ENCODE measurements at regions not wholly inside any gene's neighbourhood (a gene's known extent, or its start where the extent isn't known, plus 50 kb on each side); places are given as distances from the start of the nearest gene placed in this dataset.

- Histone ChIP-seq H3K4me1 (ENCODE audit: control insufficient read depth, extremely low read depth, insufficient read depth, low read length) (no peaks in the 10 kb centered on the region), H3K4me2 (ENCODE audit: insufficient read depth, low read length) (no peak overlapping the region), H4K20me1 (replicated peaks; ENCODE audit: control insufficient read depth, extremely low read depth, insufficient read depth, low read length) (no peaks in the 10 kb centered on the region), H3K36me3 (ENCODE audit: control insufficient read depth in 2 of 2, extremely low read depth in 1 of 2, insufficient read depth in 2 of 2, low read length in 2 of 2) (no peaks in the 10 kb centered on the region), H3K27ac (ENCODE audit: insufficient read depth, low read depth, low read length) (no peak overlapping the region), H3K79me2 (ENCODE audit: control insufficient read depth, insufficient read depth, low read length) (no peaks in the 10 kb centered on the region), H3K9me1 (replicated peaks; ENCODE audit: control insufficient read depth, extremely low read depth, insufficient read depth, low read length) (no peaks in the 10 kb centered on the region), H3K9ac (replicated peaks; ENCODE audit: extremely low read depth, insufficient read depth, low read length) (no peak overlapping the region), H3K4me3 (replicated peaks in 1 of 3; ENCODE audit: insufficient read depth in 1 of 3, low read depth in 1 of 3, low read length in 3 of 3) (no peak overlapping the region), H3K9me3 (replicated peaks; ENCODE audit: control insufficient read depth, insufficient read depth, low read length) (peaks cover 2% of the 10 kb centered on the region), H2AFZ (ENCODE audit: low read depth, low read length) (no peak overlapping the region), H3K27me3 (ENCODE audit: control insufficient read depth in 2 of 2, insufficient read depth in 2 of 2, low read length in 2 of 2) (no peaks in the 10 kb centered on the region)
- no TSS peak for BruUV-seq (replicated peaks)
- ChIA-PET CTCF (no interaction called here), POLR2A (no interaction called here)
- intact Hi-C loops (cut with micrococcal nuclease) (no loop called here), dilution Hi-C loops (cut with MboI; ENCODE audit: extremely low pct_ligation_motif_present, low sequenced_read_pairs) (no loop called here)
- no peak for TF ChIP-seq FOS (IDR thresholded peaks at IDR 0.05; ENCODE audit: borderline replicate concordance, insufficient read depth, low read length)
- no peak for TF ChIP-seq MYC (IDR thresholded peaks at IDR 0.05; ENCODE audit: low read depth, low read length)
- TF ChIP-seq GATA2 (IDR thresholded peaks at IDR 0.05; ENCODE audit: insufficient read depth, insufficient read length, low read depth, low read length): no peak
- no peak for TF ChIP-seq MAX (IDR thresholded peaks at IDR 0.05; ENCODE audit: insufficient read depth, insufficient read length)
- TF ChIP-seq POLR2A (IDR thresholded peaks at IDR 0.05; ENCODE audit: low read depth, low read length): no peak
- TF ChIP-seq JUN (IDR thresholded peaks at IDR 0.05; ENCODE audit: borderline replicate concordance, insufficient read depth, insufficient read length, low read depth): no peak
- no peak for FAIRE-seq
- DNase-seq (ENCODE audit: low read depth, low spot score): no peak
Observed at GRCh38 chr2:199197448-199197847, 260.3 kb downstream of the SATB2 start.

- no TSS peak for BruUV-seq (replicated peaks)
- no peak for FAIRE-seq
- dilution Hi-C loops (cut with MboI; ENCODE audit: extremely low pct_ligation_motif_present, low sequenced_read_pairs): no loop called here
Observed at GRCh38 chr2:199196686-199197085, 261.1 kb downstream of the SATB2 start.

More at GRCh38 chr2:199196686-199197085, 261.1 kb downstream of the SATB2 start:
- no peaks in the 10 kb centered on the region for H3K9me1 ChIP-seq (replicated peaks; ENCODE audit: control insufficient read depth, extremely low read depth, insufficient read depth, low read length)
- H3K36me3 ChIP-seq (ENCODE audit: control insufficient read depth in 2 of 2, extremely low read depth in 1 of 2, insufficient read depth in 2 of 2, low read length in 2 of 2): no peaks in the 10 kb centered on the region
- no peaks in the 10 kb centered on the region for H3K27me3 ChIP-seq (ENCODE audit: control insufficient read depth in 2 of 2, insufficient read depth in 2 of 2, low read length in 2 of 2)
- intact Hi-C loops (cut with micrococcal nuclease): no loop called here
- ChIA-PET CTCF (no interaction called here), POLR2A (no interaction called here)
- no peak overlapping the region for H3K27ac ChIP-seq (ENCODE audit: insufficient read depth, low read depth, low read length)
- no peaks in the 10 kb centered on the region for H3K4me1 ChIP-seq (ENCODE audit: control insufficient read depth, extremely low read depth, insufficient read depth, low read length)
- H3K9ac ChIP-seq (replicated peaks; ENCODE audit: extremely low read depth, insufficient read depth, low read length): no peak overlapping the region
- H3K4me2 ChIP-seq (ENCODE audit: insufficient read depth, low read length): no peak overlapping the region
- no peaks in the 10 kb centered on the region for H3K79me2 ChIP-seq (ENCODE audit: control insufficient read depth, insufficient read depth, low read length)
- peaks cover 2% of the 10 kb centered on the region for H3K9me3 ChIP-seq (replicated peaks; ENCODE audit: control insufficient read depth, insufficient read depth, low read length)
- TF ChIP-seq GATA2 (IDR thresholded peaks at IDR 0.05; ENCODE audit: insufficient read depth, insufficient read length, low read depth, low read length) (no peak), FOS (IDR thresholded peaks at IDR 0.05; ENCODE audit: borderline replicate concordance, insufficient read depth, low read length) (no peak), EZH2 (IDR thresholded peaks at IDR 0.05; ENCODE audit: borderline replicate concordance, low read depth, low read length, severe bottlenecking) (no peak), JUN (IDR thresholded peaks at IDR 0.05; ENCODE audit: borderline replicate concordance, insufficient read depth, insufficient read length, low read depth) (no peak), MYC (IDR thresholded peaks at IDR 0.05; ENCODE audit: low read depth, low read length) (no peak), POLR2AphosphoS5 (IDR thresholded peaks at IDR 0.05; ENCODE audit: insufficient read depth, low read depth, low read length) (no peak), CTCF (IDR thresholded peaks at IDR 0.05; ENCODE audit: extremely low read depth in 1 of 2, insufficient read depth in 1 of 2, low read depth in 1 of 2, low read length in 2 of 2) (no peak), POLR2A (IDR thresholded peaks at IDR 0.05; ENCODE audit: low read depth, low read length) (no peak), MAX (IDR thresholded peaks at IDR 0.05; ENCODE audit: insufficient read depth, insufficient read length) (no peak)
- H3K4me3 ChIP-seq (replicated peaks in 1 of 3; ENCODE audit: insufficient read depth in 1 of 3, low read depth in 1 of 3, low read length in 3 of 3): no peak overlapping the region
- no peak for DNase-seq (ENCODE audit: low read depth, low spot score)
- H4K20me1 ChIP-seq (replicated peaks; ENCODE audit: control insufficient read depth, extremely low read depth, insufficient read depth, low read length): no peaks in the 10 kb centered on the region
- H2AFZ ChIP-seq (ENCODE audit: low read depth, low read length): no peak overlapping the region
